HG02943 (cell line): ENCODE measurements at regions not wholly inside any gene's neighbourhood (a gene's known extent, or its start where the extent isn't known, plus 50 kb on each side); places are given as distances from the start of the nearest gene placed in this dataset.
A peak's percentile ranks its signal among the peaks of the same experiment; 100 is the strongest.
"Not testable (repeated sequence)": the region's sequence is repeated elsewhere in the genome, so short reads cannot be mapped to it uniquely, and the experiment has no call there.

Experiments used
- ATAC-seq: cut with Tn5 transposase; IDR thresholded peaks from one replicate; pipeline ENCODE4 v1.9.1; 2021; ENCODE audit warnings: mild to moderate bottlenecking, low read depth, moderate library complexity; ENCODE audit not compliant: unreplicated experiment

DNA sequence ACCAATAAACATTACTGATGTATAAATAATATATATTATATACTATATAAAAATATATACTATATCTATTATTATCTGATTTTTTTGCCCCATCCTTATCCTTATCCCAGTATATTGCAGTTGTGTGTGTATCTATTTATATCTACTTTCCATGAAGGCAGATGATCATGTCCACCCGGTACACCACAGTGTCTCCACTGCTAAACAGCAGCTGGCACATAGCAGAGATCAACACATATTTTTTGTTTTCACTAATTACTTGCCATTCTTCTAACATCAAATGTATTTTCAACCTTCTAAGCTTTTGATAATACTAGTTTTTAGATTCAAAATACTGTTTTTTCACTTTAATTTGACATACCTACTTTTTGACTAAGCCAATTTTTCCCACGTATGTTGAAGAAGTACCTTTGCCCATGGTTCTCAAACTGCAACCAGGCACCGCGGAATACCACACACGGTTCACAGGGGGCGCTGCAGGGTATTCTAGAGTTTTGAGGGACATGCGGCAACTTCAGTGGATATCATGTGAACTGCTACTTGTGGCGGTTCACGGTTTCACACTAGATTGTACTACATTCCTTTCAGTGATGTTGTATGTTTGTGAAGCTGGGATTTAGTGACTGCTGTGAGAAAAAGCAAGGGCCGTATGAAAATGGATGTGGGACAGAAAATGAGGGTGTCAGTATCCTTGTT, 182.5 kb upstream of the NPY2R start:
- no peak for ATAC-seq

DNA sequence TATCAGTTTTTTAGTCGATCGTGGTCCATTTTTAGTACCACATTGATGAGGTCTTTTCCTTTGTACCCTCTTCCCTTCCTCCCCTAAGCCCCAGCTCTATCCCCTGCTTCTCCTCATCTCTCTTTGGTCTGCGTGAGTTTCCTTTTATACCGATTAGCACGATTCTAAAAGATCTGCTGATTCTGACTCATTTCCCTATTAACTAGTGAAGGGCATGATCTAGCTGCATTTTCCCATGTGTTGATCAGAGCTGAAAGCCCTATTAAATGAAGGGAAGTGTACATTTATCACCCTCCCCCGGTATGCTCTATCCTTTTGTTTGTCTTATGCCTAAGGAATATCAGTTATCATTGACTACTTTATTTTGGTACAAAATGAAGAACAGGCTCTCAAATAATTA, 181.7 kb upstream of the NPY2R start:
- no peak for ATAC-seq

DNA sequence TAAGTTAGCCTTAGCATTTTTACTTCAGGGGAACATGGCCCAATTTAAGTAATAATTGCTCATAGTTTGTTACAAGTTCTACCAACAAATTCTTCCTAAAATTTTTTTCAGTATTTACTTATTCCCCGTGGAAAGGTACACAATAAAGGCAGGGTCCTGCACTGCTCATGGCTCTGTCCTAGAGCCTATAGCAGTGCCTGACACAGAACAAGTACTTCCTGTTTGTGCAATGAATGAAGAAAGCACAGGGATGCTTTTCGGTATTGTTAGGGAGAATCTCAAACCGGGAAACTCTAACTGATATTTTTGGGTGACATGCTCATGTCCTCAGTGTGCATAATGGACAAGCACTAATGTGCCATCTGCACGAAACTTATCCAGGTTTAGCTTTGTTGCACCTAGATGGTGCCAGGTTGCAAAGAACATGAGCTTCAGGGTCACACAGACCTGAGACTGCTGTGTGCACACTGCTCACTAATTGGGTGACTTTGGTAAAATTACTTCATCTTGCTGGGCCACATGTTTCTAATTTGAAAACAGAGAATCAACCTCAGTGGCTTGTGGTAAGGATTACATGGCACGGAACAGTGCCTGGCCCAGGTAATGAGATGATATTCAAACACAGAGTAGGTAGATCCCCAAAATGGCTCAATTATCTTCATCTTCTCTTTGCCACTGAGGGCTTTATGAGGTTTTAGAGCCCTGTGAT, 175.8 kb upstream of the NPY2R start:
- ATAC-seq: peak; percentile 78

DNA sequence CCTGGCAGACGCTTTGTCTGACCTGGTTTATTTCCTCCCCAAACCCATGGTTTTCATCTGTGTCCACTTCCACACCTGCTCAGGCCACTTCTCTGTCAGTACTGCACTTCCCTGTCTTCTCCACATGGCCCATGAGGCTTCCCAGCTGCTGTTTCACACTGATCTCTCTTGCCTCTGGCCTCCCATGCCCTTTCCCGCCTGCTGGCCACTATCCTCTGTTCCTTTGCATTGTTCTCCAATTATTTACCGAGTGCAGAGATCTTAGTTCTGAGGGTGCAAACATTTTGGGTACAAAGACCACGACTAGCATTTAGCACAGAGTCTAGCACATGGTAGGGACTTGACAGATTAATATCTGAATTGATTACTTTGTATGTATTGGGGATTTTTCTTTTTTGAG, 174.8 kb upstream of the NPY2R start:
- ATAC-seq: no peak

DNA sequence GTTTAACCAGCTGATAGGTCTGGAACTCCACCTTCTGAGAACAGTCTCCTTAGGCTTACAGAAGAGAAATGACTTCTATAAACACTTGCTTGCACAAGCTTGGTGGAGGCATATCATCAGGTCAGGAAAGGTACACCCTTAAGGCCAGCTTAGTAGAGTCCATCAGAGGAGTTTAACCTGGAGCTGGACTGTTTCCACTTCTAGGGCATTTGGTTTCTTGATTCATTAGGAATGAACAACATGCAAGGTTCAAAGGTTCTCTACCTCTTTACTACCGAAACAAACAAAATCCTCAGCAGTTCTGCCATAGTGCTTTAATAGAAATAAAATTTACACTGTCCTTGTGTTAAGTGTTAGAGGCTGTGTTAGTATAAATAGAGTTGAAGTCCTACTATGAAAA, 171.4 kb upstream of the NPY2R start:
- no peak for ATAC-seq

DNA sequence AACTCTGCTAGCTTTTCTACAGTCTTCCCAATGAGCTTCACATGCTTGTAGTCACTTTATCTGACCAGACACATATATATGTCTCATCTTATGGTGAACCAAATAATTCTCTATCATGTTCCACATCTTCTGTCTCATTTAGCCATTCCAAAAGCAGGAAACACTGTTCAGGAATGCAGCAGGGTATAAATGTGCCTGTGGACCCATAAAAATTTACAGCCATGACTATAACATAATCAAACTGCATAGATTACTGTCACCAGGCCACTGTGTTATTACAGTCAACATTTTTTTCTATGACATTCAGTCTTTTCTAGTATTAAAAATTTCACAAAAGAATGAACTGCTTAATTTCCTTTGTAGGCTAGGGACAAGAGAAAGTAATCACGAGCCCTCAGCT, 170.0 kb upstream of the NPY2R start:
- ATAC-seq: no peak

DNA sequence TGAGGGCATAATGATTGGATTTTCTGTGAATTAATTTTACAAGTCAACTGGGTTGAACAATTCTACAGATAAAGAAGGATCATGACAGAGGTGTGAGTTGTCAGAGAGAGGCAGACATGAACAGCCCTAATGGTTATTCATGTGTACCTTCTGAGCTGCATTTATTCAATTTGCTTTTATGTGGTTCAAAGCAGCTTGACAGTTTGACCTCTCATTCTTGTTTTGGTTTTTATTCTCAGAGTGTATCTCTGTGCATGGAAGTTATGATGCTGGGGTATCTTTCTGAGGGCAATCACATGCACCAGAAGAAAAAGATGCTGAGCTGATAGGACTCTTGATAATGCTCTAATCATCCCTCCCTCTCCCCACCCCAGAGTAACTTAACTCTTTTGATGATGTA, 169.3 kb upstream of the NPY2R start:
- no peak for ATAC-seq

DNA sequence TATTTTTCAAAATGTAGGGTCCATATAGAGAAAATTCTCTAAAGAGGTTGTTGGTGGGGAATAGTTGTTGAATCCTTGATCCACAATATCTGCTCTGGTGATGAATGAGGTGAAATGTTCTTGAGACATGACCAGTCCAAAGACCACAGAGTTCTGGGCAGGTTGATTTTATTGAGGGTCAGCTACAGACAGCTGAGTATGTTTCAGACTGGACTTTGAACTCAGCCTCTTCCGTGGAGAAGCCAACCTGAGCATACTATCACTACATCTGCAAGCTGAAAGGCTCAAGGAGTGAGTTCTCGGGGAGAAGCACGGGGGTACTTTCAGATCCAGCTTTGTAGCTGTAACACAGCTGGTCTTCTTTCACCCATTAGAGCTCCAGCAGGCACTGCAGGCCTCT, 168.4 kb upstream of the NPY2R start:
- ATAC-seq: no peak

DNA sequence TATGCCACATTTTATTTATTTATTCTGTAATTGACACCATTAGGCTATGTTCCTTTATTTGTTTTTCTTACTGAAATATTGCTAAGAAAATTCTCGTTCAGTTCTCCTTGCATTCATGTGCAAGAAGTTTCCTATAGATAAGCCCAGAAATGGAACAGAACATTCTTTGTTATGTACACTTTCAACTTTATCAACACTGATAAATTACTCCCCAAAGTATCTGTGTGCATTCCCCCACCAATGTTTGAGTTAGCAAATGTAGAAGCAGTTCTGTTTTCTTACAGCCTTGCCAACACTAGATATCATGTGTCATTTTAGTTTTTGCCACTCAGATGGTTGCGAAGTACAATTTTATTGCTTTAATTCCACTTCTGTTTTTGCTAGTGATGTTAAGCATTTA, 166.4 kb upstream of the NPY2R start:
- ATAC-seq: no peak

DNA sequence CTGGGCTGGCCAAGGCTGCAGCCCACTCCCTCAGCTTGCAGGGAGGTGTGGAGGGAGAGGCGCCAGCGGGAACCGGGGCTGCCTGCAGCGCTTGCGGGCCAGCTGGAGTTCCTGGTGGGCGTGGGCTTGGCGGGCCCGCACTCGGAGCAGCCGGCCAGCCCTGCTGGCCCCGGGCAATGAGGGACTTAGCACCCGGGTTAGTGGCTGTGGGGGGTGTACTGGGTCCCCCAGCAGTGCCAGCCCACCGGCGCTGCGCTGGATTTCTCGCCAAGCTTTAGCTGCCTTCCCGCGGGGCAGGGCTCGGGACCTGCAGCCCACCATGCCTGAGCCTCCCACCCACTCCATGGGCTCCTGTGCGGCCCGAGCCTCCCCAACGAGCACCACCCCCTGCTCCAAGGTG, 164.2 kb upstream of the NPY2R start:
- not testable (repeated sequence) for ATAC-seq

DNA sequence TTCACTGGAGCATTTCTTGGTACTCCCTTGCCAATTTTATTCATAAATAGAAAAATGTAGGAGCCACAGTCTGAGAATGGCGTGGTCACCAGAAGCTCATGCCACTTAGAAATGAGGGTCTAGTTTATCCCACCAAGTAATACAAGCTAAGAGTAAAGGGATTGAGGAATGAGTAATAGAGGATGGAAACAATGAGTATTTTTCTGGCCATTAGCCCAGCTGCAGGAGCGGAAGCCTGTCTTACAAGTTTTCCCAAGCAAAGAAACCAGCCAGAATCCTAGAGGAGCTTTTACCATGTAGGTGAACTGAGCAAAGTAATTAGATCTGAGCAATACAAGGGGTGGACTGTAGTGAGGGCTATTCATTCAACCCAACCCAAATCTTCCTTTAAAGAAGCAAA, 160.7 kb upstream of the NPY2R start:
- no peak for ATAC-seq

DNA sequence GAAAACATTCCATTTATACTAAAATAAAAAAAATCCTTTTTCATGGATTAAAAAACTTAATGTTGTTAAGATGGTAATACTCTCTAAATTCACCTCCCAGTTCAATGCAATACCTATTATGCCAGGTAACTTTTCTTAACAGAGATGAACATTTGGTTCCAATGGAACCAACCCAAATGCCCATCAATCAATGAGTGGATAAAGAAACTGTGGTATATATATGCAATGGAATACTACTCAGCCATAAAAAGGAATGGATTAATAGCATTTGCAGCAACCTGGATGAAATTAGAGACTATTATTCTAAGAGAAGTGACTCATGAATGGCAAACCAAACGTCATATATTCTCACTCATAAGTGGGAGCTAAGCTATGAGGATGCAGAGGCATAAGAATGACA, 154.4 kb upstream of the NPY2R start:
- not testable (repeated sequence) for ATAC-seq

DNA sequence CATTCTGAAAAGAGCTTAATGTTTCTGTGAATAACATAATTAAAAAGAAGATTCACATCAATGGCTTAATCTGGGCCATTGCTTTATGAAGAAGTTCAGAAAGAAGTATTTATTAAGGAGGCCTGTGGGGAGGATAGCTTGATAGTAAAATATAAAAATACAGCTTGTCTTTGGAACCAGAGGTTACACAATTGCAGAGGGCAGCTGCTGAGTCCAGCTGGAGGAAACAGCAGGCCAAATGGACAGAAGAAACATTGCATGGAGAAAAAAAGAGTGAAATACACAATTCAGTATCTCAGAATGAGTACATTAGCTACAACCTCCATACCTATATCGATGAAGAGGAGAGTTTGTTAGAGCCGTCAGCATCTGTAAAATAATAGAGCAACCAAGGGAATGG, 148.0 kb upstream of the NPY2R start:
- no peak for ATAC-seq

DNA sequence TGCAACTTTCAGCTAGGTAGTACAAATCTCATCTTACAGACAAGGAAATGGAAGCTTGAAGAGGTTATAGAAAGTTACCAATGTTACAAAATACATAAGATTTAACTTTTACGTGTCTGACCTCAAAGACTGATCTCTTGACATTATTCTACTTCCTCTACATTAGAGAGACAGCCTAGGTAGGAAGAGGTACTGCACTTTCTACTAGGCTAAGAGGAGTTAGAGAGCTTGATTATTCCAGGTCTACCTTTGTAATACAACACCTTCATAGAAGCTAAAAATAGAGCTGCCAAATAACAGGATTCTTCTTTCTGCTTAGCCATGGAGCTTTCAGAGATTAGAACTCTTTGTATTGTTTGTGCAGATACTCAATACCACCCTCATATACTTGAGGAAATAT, 147.6 kb upstream of the NPY2R start:
- ATAC-seq: no peak

DNA sequence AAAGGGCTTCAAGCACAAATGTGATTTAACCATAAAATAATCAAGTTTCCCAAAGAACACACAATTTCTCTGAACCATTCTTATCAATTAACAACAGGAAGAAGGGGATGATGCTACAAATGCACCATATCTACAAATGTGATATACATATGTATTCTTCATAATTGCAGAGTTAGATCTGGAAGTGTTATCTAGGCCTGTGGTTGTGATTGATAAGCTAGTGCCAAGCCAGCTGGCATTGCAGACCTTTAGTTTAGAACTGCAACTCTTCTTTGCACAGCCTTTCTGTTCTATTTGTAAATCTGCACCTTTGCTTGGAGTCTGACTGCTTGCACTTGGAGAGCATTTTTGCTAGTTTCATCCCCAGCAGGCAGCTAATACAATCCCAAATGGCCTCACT, 145.5 kb upstream of the NPY2R start:
- no peak for ATAC-seq

DNA sequence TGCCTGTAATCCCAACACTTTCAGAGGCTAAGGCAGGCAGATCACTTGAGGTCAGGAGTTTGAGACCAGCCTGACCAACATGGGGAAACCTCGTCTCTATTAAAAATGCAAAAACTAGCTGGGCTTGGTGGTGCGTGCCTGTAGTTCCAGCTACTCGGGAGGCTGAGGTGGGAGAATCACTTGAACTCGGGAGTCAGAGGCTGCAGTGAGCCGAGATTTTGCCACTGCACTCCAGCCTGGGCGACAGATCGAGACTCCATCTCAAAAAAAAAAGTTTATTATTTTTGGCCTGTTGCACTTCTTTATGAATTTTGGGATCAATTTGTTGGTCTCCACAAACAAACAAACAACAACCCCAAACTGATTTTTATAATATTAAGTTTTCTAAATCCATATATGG, 143.5 kb upstream of the NPY2R start:
- not testable (repeated sequence) for ATAC-seq

DNA sequence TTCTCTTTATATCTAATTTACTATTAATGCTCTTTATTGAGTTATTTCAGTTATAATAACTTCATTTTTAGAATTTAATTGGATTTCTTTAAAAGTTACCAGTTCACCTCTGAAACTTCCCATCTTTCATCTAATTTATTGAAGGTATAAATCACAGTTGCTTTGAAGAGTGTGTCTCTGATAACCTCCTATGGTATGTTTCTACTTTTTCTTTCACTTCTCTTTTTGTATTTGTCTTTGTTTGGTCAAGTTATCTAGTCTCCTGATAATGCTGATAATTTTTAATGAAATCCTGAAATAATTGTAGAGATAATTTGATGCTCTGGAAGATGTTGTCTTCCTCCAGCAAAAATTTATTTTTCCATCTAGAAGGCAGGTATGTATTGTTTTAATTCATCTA, 141.6 kb upstream of the NPY2R start:
- ATAC-seq: no peak

DNA sequence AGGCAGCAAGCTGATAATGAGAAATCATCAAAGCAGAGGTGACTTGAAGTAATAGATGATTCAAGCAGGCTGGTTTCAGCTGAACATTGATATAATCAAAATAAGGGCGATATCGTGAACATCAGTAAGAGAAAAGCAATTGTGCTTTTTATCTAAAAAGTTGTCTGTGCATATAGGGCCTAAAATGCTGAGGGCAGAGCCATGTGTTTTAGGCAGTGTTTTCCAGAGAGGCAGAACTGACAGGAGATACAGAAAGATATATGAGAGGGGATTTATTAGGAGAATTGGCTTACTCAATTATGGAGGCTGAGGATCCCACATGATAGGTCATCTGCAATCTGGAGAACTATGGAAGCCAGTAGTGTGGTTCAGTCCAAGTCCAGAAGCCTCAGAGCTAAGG, 136.5 kb upstream of the NPY2R start:
- no peak for ATAC-seq

DNA sequence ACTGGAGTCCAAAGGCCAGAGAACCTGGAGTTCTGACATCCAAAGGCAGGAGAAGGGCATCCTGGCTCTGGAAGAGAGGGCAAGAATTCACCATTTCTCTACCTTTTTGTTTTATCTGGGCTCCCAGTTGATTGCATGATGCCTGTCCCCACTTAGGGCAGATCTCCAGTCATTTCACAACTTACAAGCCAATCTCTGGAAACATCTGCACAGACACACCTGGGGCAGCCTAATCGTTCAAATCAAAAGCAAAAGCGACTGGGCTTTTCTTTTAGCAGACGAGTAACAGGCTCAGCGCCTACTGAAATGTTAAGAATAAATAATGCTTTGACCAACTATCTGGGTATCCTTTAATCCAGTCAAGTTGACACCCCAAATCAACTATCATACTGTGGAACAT, 136.0 kb upstream of the NPY2R start:
- ATAC-seq: no peak

DNA sequence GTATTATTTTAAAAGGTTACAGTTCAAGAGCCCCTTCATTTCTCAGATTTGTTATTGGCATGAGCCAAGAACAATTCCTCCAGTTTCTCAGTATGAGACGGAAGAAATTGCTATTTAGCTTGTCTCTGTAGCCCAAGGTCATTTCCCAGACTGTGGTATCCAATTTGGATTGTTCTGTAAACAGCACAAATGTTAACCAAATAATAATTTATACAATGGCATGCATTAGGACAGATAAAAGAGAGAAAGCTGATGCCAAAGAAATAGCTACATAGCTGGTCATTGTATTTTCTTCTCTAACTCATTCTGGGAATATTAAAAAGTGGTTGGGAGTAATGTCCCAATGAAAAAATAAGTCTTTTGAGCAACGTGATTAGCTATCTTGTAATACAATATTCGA, 134.6 kb upstream of the NPY2R start:
- ATAC-seq: no peak

DNA sequence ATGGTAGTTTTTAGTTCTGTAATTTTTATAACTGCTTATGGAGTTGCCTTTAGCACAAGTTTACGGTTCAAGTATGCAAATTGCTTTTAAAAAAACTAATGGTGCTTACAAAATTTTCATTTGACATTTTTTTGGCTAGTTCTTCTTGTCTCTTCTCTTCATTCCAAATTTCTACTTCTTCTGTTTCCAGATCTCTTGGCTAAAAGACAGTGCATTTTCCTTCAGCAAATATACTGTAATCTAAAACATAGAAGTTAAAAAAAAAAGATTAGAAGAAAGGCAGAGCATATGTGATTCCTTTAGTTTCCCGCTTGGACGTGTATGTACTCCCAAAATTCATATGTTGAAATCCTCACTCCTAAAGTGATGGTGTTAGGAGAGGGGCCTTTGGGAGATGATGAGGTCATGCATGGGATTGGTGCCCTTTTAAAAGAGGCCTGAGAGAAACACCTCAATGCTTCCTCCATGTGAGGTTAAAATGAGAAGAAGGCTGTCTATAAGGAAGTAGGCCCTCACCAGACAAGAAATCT, 132.1 kb upstream of the NPY2R start:
- no peak for ATAC-seq
